HL-60 (cell line): ENCODE measurements at regions not wholly inside any gene's neighbourhood (a gene's known extent, or its start where the extent isn't known, plus 50 kb on each side); places are given as distances from the start of the nearest gene placed in this dataset.

ENCODE experiments used
- CTCF ChIP-seq: IDR thresholded peaks from one replicate; pipeline ENCODE4 v1.5.1; 2011; ENCODE audit warnings: low read length, control low read depth, inconsistent platforms; ENCODE audit not compliant: insufficient read depth
- GABPA ChIP-seq: IDR thresholded peaks from 2 replicates; pipeline ENCODE4 v1.6.1; 2012; ENCODE audit warnings: low read depth
- POLR2AphosphoS5 ChIP-seq: IDR thresholded peaks from 2 replicates; pipeline ENCODE4 v1.6.1; 2012; ENCODE audit warnings: low read depth
- REST ChIP-seq: IDR thresholded peaks from 2 replicates; pipeline ENCODE4 v1.6.1; 2012; ENCODE audit warnings: low read depth; ENCODE audit not compliant: insufficient replicate concordance
- SPI1 ChIP-seq: IDR thresholded peaks from 2 replicates; pipeline ENCODE4 v1.6.1; 2012; ENCODE audit warnings: low read depth, mild to moderate bottlenecking, borderline replicate concordance

- TF ChIP-seq CTCF = no peak
- TF ChIP-seq POLR2AphosphoS5 = no peak
- no peak for TF ChIP-seq REST
- no peak for TF ChIP-seq GABPA
- no peak for TF ChIP-seq SPI1
Observed at GRCh38 chr5:38048400-38048799, 208.6 kb upstream of the GDNF start.
